ENCODE measurements at regions not wholly inside any gene's neighbourhood (a gene's known extent, or its start where the extent isn't known, plus 50 kb on each side); places are given as distances from the start of the nearest gene placed in this dataset.

GRCh38 chr1:221089273-221089672 lies 210.0 kb downstream of the HLX start:
- Histone ChIP-seq H4K20me1 (ENCODE audit: control insufficient read depth, insufficient read depth, low read length, poor library complexity, severe bottlenecking) (no peaks in the 10 kb centered on the region), H3K79me2 (ENCODE audit: control insufficient read depth, insufficient read depth, low read length) (no peaks in the 10 kb centered on the region), H3K9me3 (ENCODE audit: control extremely low read depth in 1 of 3, control insufficient read depth in 2 of 3, insufficient read depth in 1 of 3, low read length in 2 of 3) (peaks cover 0 to 5% (median 0%) of the 10 kb centered on the region in 3 donors), H3K36me3 (replicated peaks in 1 of 2; ENCODE audit: control extremely low read depth in 1 of 2, control insufficient read depth in 1 of 2, extremely low read depth in 1 of 2, insufficient read depth in 2 of 2, low read length in 1 of 2) (no peaks in the 10 kb centered on the region), H3K27ac (ENCODE audit: low read length in 2 of 2) (no peak overlapping the region), H3K4me2 (replicated peaks; ENCODE audit: low read depth, low read length, poor library complexity, severe bottlenecking) (no peak overlapping the region), H3K27me3 (replicated peaks in 1 of 4; ENCODE audit: control extremely low read depth in 1 of 4, control insufficient read depth in 3 of 4, insufficient read depth in 4 of 4, low read length in 3 of 4) (no peaks in the 10 kb centered on the region), H2AFZ (ENCODE audit: insufficient read depth, low read depth, low read length, poor library complexity, severe bottlenecking) (no peak overlapping the region), H3K9ac (ENCODE audit: low read length) (no peak overlapping the region), H3K4me1 (ENCODE audit: control insufficient read depth in 2 of 2, insufficient read depth in 2 of 2, low read length in 2 of 2) (no peaks in the 10 kb centered on the region), H3K4me3 (ENCODE audit: control extremely low read depth in 1 of 5, extremely low read depth in 1 of 5, insufficient read depth in 1 of 5, low read depth in 2 of 5, low read length in 4 of 5) (no peak overlapping the region)
- ATAC-seq (ENCODE audit: low read depth) (no peak), DNase-seq (no peak)
- intact Hi-C loops (cut with micrococcal nuclease), result no loop called here
- POLR2A ChIA-PET, result no interaction called here
- no peak overlapping the region for H3K27ac Mint-ChIP-seq
- CTCF ChIA-PET, result no interaction called here
- TF ChIP-seq EZH2 (IDR thresholded peaks at IDR 0.05; ENCODE audit: borderline replicate concordance, insufficient read depth, low read depth, low read length, poor library complexity, severe bottlenecking), result no peak
- TF ChIP-seq, protein P1, sequence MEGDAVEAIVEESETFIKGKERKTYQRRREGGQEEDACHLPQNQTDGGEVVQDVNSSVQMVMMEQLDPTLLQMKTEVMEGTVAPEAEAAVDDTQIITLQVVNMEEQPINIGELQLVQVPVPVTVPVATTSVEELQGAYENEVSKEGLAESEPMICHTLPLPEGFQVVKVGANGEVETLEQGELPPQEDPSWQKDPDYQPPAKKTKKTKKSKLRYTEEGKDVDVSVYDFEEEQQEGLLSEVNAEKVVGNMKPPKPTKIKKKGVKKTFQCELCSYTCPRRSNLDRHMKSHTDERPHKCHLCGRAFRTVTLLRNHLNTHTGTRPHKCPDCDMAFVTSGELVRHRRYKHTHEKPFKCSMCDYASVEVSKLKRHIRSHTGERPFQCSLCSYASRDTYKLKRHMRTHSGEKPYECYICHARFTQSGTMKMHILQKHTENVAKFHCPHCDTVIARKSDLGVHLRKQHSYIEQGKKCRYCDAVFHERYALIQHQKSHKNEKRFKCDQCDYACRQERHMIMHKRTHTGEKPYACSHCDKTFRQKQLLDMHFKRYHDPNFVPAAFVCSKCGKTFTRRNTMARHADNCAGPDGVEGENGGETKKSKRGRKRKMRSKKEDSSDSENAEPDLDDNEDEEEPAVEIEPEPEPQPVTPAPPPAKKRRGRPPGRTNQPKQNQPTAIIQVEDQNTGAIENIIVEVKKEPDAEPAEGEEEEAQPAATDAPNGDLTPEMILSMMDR (IDR thresholded peaks at IDR 0.05), result no peak
- 100% methylated on average over 3 of the region's 3 CpGs for WGBS (ENCODE audit: insufficient coverage)
- peaks cover 9% of the 10 kb centered on the region for H3K4me1 Mint-ChIP-seq
- no peak overlapping the region for H3K4me3 Mint-ChIP-seq
- H3K27me3 Mint-ChIP-seq, result no peaks in the 10 kb centered on the region
- H3K9me3 Mint-ChIP-seq (ENCODE audit: insufficient read depth), result peaks cover 2% of the 10 kb centered on the region

DNA sequence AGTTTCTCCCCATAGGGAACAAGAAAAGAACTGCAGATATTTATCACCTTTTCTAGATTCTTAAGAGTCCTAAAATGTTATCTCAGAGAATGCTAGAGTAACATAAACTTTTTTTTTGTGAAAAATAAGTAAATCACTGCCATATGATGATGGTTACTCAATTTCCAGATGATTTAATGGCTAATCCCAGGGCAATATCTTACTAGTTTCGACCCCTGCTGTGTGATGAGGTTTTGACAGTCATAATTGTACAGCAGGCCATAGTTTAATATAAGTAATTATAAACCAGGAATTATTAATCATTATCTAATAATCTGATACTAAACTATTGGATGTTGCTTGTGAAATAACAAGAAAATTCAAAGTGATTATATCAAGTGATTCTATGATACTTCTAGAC lies 210.6 kb downstream of the HLX start:
- no peak for TF ChIP-seq EZH2 (IDR thresholded peaks at IDR 0.05; ENCODE audit: borderline replicate concordance, insufficient read depth, low read depth, low read length, poor library complexity, severe bottlenecking)
- TF ChIP-seq, protein P1 (IDR thresholded peaks at IDR 0.05), result no peak
- Histone ChIP-seq H3K27ac (ENCODE audit: low read length in 2 of 2) (no peak overlapping the region), H3K36me3 (replicated peaks in 1 of 2; ENCODE audit: control extremely low read depth in 1 of 2, control insufficient read depth in 1 of 2, extremely low read depth in 1 of 2, insufficient read depth in 2 of 2, low read length in 1 of 2) (no peaks in the 10 kb centered on the region), H4K20me1 (ENCODE audit: control insufficient read depth, insufficient read depth, low read length, poor library complexity, severe bottlenecking) (no peaks in the 10 kb centered on the region), H2AFZ (ENCODE audit: insufficient read depth, low read depth, low read length, poor library complexity, severe bottlenecking) (no peak overlapping the region), H3K4me3 (ENCODE audit: control extremely low read depth in 1 of 5, extremely low read depth in 1 of 5, insufficient read depth in 1 of 5, low read depth in 2 of 5, low read length in 4 of 5) (no peak overlapping the region), H3K79me2 (ENCODE audit: control insufficient read depth, insufficient read depth, low read length) (no peaks in the 10 kb centered on the region), H3K4me2 (replicated peaks; ENCODE audit: low read depth, low read length, poor library complexity, severe bottlenecking) (no peak overlapping the region), H3K9ac (ENCODE audit: low read length) (no peak overlapping the region), H3K27me3 (replicated peaks in 1 of 4; ENCODE audit: control extremely low read depth in 1 of 4, control insufficient read depth in 3 of 4, insufficient read depth in 4 of 4, low read length in 3 of 4) (no peaks in the 10 kb centered on the region), H3K9me3 (ENCODE audit: control extremely low read depth in 1 of 3, control insufficient read depth in 2 of 3, insufficient read depth in 1 of 3, low read length in 2 of 3) (peaks cover 0 to 5% (median 0%) of the 10 kb centered on the region in 3 donors), H3K4me1 (ENCODE audit: control insufficient read depth in 2 of 2, insufficient read depth in 2 of 2, low read length in 2 of 2) (no peaks in the 10 kb centered on the region)
- Mint-ChIP-seq H3K27me3 (no peaks in the 10 kb centered on the region), H3K27ac (no peak overlapping the region), H3K9me3 (ENCODE audit: insufficient read depth) (no peaks in the 10 kb centered on the region), H3K4me1 (peaks cover 9% of the 10 kb centered on the region), H3K4me3 (no peak overlapping the region)
- ChIA-PET POLR2A (no interaction called here), CTCF (no interaction called here)
- ATAC-seq (ENCODE audit: low read depth), result no peak
- intact Hi-C loops (cut with micrococcal nuclease), result no loop called here
- no peak for DNase-seq
- no CpG with 5 or more reads among the region's 1 CpG for WGBS (ENCODE audit: insufficient coverage)

Data from B cell (primary cell).